NCI-H2107 treated with DMSO at 0.1 percent for 48 hours (cell line): ENCODE measurements at regions not wholly inside any gene's neighbourhood (a gene's known extent, or its start where the extent isn't known, plus 50 kb on each side); places are given as distances from the start of the nearest gene placed in this dataset.

Source experiments
- DNase-seq: peaks from one replicate; lab custom pipeline; 2025; ENCODE audit not compliant: unreplicated experiment; lab: John Stamatoyannopoulos, UW

DNA sequence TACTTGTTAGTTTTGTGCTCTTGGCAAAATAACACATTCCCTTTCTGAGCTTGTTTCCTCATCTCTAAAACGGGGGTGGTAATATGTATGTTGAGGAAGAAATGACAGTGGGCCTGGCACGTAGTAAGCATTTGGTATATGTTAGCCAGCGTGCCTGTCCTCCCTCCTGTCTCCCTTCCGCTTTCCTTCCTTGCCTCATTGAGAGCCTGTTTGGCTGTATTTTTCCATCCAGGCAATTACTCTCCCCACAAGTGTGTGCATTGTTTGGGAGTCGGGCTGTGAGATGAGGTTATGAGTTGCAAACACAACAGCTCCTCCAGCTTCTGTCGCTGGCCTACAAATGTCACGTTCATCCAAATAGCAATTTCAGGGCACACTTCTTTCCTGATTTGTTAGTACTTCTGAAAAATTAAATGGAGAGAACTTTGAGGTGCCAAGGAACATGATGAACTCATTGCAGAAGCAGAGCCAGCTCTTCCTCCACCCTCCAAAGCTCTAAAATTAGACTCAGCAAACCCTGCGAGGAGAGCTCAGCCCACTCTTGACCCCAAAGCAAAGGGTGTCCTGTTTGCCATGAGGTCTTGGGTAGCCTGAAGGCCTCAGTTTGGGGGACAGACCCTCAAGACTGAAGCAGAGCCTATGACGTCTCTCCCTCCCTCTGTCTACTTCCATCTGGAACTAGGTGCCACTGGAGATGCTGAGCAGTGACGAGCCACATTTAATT lies 50.7 kb upstream of the TOX2 start:
- DNase-seq, result peak; percentile 28

DNA sequence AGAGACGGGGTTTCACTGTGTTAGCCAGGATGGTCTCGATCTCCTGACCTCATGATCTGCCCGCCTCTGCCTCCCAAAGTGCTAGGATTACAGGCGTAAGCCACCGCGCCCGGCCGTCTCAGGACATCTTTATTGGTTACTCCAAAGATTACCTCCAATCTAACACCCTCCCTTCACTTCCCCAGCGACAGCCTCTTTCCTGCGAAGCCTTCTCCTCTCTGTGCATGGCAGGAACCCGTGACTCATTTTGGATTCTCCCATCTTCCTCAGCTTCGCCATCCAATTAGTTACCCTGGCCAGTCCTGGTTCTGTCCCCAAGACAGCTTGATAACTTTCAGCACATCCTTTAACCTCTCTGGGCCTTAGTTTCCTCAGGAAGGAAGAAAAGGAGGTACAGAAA lies 51.3 kb upstream of the TOX2 start:
- DNase-seq, result no peak

DNA sequence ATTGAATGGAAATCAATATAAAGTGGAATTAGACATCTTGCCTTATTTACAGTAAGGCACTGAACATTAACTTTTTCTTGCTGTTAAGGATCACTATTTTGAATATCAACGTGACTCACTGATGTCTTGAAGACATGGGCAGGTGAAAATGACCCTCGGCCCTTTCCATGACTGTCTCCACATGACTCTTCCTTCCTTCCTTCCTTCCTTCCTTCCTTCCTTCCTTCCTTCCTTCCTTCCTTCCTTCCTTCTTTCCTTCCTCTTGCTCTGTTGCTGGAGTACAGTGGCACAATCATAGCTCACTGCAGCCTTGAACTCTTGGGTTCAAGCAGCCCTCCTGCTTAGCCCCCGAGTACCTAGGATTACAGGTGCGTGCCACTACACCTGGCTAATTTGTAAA lies 52.2 kb upstream of the TOX2 start:
- DNase-seq, result no peak

DNA sequence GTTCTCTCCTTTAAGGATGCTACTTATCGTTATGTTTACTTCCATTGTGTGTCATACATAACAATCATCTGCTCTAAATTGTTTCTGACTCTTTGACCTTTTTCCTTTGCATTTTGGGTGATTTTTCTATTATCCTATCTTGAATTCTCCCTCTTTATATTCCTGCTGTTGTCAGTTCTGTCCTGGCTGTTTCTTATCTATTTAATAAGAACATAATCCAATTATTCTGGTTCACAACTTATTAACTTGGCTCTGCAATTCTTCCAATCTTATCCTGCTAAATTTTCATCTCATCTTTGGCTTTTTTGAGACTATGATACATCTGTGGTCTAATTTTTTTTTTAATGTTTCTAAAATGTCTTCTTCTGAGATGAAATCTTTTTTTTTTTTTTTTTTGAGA lies 54.7 kb upstream of the TOX2 start:
- DNase-seq, result no peak

DNA sequence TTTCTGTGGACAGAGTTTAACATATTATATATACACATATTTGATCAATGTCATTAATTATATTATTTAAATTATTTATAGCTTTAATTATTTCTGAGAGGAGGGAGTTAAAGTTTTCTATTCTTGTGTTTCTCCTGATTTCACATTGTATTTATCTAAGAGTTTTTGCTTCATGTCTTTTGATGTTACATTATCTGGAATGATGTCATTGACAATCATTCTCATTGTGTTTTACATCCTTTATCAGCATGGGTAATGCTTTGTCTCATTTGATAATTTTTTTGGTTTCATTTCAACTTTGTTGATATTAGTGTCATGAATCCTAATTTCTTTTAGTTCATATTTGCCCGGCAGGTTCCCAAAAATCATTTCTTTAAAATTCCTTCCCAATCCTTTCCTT lies 56.7 kb upstream of the TOX2 start:
- DNase-seq, result no peak

DNA sequence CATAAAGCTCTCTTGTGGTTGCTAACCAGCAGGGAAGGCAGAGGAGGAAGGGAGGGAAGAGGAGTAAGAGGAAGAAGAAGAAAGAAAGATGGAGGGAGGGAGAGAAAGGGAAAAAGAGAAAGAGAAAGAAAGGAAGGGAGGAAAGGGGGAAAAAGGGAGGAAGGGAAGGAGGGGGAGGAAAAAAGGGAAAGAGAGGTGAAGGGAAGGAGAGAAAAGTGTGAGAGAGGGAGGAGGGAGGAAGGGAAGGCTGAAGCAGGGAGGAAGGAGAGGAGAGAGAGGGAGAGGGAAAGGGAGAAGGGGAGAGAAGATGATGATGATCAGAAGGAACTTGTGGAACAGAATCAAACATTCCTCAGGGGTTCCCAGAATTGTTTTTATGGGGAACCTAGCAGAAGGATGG lies 57.5 kb upstream of the TOX2 start:
- DNase-seq, result no peak

DNA sequence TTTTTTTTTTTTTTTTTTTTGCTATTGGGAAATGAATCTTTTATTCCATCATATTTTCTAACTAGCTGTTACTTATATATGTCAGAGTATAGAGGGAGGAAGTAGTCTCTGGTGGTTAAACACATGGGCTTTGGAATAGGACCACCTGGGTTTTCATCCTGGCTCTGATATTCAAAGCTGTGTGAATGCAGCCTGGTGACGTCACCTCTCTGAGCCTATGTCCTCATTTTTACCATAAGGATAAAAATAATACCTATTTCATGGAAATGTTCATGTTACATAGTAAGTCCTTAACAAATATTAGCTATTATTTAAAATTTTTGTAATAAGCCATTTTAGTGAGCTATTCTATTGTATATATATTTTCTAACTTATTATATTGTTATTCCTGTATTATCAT lies 58.8 kb upstream of the TOX2 start:
- DNase-seq, result no peak

DNA sequence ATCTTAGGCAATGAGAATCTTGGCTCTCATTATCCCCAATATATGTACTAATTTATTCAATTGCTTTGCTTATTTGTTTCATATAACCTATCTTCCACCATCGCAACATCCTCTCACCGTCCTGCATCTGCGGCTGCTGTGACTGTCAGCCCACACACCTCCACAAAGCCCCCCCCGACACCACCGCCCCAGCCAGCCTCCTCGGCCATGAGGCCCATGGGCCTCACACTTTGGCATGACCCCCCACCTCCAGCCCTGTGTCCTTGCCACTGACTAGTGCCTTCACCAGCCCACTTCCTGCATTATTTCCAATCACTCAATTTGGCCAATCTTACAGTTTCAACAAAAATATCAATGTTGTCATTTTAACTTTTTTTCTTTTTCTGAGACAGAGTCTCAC lies 60.7 kb upstream of the TOX2 start:
- DNase-seq, result no peak

DNA sequence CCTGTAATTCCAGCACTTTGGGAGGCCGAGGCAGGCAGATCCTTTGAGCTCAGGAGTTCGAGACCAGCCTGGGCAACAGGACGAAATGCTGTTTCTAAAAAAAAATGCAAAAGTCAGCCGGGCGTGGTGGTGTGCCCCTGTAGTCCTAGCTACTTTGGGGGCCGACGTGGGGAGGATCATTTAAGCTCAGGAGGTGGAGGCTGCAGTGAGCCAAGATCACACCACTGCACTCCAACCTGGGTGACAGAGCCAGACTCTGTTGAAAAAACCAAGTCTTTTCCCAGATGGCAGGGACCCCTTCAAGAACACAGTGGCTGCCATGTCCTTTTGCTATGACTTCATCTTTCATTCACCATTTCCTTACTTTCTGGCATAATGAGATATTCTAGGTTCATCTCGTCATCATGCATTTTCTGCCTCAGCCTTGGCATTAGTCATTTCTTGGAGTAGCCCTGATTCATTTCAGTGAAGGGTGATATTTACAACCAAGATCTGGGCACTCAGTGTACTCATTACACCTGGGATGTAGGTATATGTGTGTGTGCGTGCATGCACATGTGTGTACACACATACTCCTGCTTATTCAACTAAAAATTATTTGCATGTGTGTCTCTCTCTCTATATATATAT lies 61.4 kb upstream of the TOX2 start:
- DNase-seq, result no peak

DNA sequence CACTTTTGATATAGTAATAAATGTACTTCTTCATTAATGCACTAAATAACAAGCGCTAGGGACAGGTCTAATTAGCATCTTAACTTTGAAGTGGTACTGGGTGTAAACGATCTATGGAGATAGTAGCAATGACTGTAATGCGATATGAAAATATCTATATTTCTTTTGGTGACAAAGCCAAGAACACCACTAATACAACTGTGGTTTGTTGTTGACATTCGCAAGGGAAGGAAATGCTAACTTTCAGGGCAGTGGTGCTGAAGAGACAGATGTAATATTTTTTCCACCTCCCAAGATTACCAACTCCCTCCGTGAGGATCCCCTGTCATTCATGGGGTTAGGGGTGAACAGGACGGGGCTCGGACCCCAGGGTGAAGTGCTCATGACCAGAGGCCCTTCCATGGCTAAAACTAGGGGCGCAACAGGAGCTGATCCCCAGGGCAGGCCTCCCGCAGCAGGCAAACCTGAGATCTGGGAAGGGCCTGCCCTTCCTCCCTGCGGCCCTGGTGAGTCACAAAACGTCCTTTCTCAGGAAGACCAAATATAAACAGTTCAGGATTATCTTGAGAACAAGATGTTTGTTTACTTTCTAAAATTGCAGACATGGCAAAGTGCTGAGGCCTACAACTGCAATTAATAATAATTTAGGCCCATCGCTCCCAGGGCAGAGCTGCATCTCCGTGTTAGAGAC lies 65.0 kb upstream of the TOX2 start:
- DNase-seq, result no peak

DNA sequence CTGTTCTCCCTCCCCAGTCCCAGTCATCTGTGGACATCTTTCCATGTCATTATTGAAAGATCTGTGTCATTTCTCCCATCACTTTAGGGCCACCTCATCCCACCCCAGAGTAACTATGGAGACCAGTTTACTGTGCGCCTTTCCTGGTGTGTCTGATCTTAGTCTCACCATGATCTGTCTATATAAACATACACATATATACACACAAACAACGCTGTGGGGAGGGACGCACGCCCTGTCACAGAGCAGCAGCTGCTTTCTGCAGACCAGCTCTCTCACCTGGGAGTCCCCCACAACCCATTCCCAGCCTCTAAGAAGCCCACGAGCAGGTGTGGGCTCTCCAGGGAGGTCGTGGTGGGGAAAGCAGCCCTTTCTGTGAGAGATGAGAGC lies 68.1 kb upstream of the TOX2 start:
- DNase-seq, result no peak

DNA sequence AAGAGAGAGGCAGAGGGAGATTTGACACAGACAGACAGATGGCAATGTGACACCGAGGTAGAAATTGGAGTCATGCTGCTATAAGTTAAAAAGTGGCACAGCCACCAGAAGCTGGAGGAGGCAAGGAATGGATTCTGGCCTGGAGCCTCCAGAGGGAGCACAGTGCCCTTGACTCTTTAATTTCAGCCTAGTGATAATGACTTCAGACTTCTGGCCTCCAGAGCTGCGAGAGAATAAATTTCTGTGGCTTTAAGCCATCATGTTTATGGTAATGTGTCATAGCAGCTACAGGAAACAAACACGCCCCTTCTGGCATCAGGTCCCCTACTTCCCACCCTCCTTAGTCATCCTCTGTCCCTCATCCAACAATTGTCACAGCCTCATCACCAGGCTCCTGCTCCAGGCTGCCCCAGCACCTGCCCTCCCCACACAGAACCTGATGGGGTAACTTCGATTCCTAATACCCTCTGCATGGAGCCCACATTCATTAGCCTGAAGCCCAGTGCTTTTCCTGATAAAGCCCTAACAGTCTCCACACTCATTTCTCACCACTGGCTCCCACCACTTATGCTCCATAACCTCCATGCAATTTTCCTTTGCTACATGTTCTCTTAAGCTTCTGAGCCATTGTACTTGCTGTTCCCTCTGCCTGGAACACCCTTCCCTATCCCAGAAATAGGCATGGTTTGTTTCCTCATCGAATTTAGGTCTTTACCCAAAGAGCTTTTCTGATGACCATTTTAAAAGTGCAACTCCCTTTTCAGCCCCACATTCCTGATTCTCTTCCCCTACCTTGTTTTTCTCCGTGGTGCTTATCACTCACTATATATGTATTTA lies 69.7 kb upstream of the TOX2 start:
- peak; percentile 58 for DNase-seq

DNA sequence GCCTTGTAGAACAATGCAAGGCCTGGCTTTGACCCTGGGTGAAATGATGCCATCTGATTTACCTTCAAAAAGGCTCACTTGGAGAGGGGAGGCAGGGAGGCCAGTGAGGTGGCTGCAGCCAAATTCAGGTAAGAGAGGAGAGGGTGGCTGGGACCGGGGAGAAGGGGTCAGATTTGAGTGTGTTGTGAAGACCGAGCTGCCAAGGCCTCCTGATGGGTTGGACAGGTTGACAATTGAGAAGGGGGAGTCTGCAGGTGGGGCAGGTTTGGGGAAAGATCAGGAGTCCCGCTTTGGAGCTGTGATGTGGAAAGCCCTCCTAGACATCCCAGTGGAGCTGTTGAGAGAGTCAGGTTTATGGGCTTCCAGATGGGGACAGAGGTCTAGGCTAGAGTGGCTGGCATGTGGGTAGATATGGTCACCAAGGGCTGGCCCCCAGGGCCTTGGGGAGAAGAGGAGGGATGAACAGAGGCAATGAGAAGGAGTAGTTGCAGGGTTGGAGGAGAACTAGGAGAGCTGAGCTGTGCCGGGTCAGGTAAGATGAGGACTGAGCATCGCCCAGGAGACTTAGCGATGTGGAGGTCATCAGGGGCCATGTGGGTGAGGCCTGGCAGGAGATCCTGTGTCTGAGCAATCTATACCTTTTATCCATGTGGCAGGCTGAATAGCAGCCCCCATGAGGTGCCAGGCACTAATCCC lies 70.5 kb upstream of the TOX2 start:
- no peak for DNase-seq

DNA sequence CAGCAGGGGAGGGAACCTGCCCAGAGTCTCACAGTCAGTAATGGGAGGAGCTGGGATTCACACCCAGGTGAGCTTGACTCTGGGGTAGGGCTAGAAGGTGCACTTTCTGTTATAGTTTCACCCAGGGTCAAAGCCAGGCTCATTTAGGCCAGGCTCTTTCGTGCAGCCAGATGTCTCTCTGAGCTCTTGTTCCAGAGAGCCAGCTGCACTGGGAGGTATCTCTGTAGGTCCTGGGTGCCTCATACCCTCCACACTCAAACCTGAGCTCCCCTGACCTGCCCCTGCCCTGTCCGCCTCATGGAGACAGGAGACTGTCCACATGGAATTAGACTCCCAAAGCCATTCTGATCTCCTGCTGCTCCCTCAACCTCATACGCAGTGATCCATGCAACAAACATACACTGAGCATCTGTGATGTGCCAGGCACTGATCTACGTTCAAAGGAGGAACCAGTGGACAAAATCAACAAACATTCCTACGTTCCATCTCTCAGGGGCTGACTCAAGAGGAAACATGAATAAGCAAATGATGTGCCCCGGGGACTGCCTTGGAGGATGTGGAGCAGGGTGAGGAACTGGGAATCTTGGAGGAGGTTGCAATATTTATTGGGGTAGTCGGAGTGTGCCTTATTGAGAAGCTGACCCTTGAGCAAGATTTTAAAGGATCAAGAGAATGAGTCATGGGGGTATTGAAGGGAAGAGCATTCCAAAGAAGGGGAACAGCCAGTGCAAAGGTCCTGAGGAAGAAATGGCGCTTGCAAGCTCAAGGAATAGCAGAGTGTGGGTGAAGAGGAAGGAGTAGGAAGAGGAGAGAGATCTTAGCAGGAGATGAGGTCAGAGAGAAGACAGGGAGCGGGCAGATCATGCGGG lies 71.3 kb upstream of the TOX2 start:
- no peak for DNase-seq

DNA sequence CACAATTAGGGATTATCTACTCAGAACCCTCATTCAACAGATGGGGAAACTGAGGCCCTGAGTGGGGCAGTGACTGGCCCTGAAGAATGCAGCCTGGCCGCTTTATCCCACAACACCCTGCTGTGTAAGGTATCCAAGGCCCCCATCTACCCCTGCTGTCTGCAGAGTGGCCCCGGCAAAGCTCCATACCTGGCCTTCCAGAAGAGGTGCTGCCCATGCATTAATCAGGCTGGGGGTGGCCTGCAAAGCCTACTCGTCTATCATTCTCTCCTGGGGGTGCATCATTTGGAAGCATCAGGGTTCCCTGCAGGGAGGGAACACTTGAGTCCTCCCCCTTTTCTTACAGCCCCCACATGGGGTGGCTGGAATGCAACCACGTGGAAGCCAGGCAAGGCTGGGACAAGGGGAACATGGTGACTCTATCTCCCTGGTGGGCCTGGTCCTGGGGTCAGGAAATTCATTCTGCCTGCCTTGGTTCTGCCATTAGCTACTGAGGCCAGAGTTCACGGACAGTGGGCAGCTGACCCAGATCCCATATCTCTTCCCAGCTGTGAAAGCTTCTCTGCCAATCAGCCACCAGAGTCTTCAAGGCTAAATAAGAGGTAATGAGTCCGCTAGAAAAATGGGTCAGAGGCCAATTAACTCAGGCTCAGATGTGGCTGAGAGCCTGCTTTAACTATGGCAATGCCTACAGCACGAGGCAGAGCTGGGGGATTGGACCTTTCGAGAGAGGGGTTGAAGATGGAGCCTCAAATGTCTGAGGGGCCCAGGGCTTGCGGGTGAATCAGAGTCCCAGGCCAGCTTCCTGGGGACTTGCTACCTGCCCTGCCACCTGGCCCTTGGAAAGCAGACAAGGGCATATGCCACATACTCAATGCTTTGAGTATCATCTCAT lies 72.3 kb upstream of the TOX2 start:
- DNase-seq, result no peak

DNA sequence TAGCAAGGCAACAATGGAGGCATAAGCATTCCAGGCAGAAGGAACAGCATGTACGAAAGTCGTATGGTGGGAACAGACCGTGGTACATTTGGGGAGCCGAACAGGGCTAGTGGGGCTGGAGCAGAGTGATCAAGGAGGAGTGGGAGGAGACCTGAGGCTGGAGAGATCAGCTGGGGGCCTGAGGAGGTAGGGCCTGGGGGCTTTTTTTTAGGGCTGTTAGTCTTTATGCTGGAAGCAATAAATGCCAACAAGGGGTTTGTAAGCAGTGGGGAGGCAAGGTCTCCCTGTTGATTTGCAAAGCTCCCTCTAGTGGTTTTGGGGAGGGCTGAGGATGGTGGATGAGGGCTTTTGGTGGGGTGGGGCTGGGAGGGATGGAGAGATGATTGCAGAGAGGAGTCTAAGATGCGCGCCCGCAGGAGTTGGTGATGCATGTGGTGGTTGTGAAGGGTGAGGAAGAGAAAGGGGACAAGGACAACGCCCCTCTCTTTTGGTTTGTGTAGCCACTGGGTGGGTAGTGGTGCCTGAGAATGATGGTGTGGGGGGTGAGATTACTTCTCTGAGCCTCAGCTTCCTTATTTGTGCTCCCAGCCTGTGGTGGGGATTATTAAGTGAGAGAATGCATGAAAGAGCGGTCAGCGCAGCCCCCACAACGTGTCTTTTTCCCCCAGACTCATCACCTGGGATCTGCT lies 74.1 kb upstream of the TOX2 start:
- no peak for DNase-seq

DNA sequence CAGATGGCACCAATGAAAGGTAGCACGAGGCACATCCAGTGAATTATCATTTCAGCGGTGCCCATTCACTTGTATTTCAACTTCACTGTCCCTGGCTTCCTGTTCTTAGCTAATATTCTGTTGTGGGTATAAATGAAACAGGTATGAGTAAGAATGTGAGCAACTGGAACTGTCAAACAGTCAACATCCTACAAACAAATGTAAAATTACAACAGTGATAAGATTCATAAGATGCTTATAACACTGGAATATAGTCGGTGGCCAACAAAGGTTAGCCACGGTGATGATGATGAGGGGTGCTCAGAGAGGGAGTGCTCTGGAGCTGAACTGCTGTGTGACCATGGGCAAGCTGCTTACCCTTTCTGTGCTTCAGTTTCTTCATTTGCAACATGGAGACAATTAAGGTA lies 74.9 kb upstream of the TOX2 start:
- DNase-seq, result no peak

DNA sequence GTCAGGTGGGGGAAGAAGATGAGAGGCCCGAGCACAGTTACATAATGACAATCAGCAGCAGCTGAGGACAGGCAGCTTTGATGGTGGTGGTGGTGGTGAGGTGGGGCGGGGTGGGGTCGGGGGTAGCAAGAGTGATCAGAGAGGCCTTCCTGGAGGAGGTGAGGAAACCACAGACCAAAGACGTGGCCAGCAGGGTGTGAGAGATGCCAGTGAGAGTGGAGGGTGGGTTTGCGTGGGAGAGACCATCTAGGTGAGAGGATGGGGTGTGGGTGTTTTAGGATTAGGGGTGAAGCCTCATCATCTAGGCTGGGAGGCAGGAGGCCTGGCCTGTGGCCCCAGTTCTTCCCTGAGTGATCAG lies 76.0 kb upstream of the TOX2 start:
- DNase-seq, result no peak
